OCI-LY7 (cell line): ENCODE measurements at regions not wholly inside any gene's neighbourhood (a gene's known extent, or its start where the extent isn't known, plus 50 kb on each side); places are given as distances from the start of the nearest gene placed in this dataset.

Experiments
- BruUV-seq: library from RNA; stranded (reverse); fragments of 400-500 nt; replicated peaks from 2 replicates; lab custom pipeline; 2021; lab: Mats Ljungman, UMichigan
- CTCF ChIA-PET: fragments of 300-600 bp; sonication (Branson Sonifier 250); formaldehyde crosslinking; loops from one replicate; lab custom pipeline; 2022; ENCODE audit warnings: antibody characterized with exemption; ENCODE audit not compliant: unreplicated experiment; lab: Charles Lee
- POLR2A ChIA-PET: fragments of 300-600 bp; sonication (Branson Sonifier 250); formaldehyde crosslinking; loops from one replicate; lab custom pipeline; 2022; ENCODE audit warnings: antibody characterized with exemption; lab: Charles Lee
- DNase-seq: peaks from one replicate; pipeline ENCODE4 v3.0.0-alpha.2; 2015; ENCODE audit warnings: low spot score
- H2AFZ ChIP-seq: fragments of 200-600 bp; sonication (generic), shearing (Covaris generic); 2 replicates; pipeline ENCODE4 v1.6.1; 2014; ENCODE audit warnings: mild to moderate bottlenecking, antibody characterized with exemption, low read length, moderate library complexity
- H3K27ac ChIP-seq: fragments of 200-600 bp; sonication (generic); 2 replicates; pipeline ENCODE4 v1.5.1; 2014; ENCODE audit warnings: mixed run types, low read depth, mild to moderate bottlenecking, moderate library complexity, low read length, inconsistent platforms; ENCODE audit not compliant: poor library complexity, severe bottlenecking
- H3K36me3 ChIP-seq: fragments of 200-600 bp; sonication (generic); 2 replicates; pipeline ENCODE4 v1.6.1; 2014; ENCODE audit warnings: mild to moderate bottlenecking, antibody characterized with exemption, low read length, moderate library complexity, mixed read lengths; ENCODE audit not compliant: insufficient read depth
- H3K4me1 ChIP-seq: fragments of 200-600 bp; sonication (generic); 2 replicates; pipeline ENCODE4 v1.5.1; 2014; ENCODE audit warnings: mild to moderate bottlenecking, low read length; ENCODE audit not compliant: insufficient read depth, poor library complexity, severe bottlenecking
- H3K4me2 ChIP-seq: fragments of 200-600 bp; sonication (generic); 2 replicates; pipeline ENCODE4 v1.6.1; 2014; ENCODE audit warnings: mild to moderate bottlenecking, low read length
- H3K4me3 ChIP-seq: fragments of 200-600 bp; sonication (generic); 2 replicates; pipeline ENCODE4 v1.5.1; 2014; ENCODE audit warnings: mild to moderate bottlenecking, low read depth, low read length; ENCODE audit not compliant: poor library complexity, severe bottlenecking
- H3K79me2 ChIP-seq: fragments of 200-600 bp; sonication (generic); 2 replicates; pipeline ENCODE4 v1.6.1; 2016; ENCODE audit warnings: low read depth, mild to moderate bottlenecking, low read length, moderate library complexity, mixed read lengths; ENCODE audit not compliant: insufficient read depth
- H3K9me2 ChIP-seq: fragments of 200-600 bp; sonication (generic); 2 replicates; pipeline ENCODE4 v1.6.1; 2016; ENCODE audit warnings: mild to moderate bottlenecking, low read length, mixed read lengths; ENCODE audit not compliant: insufficient read depth
- H3K9me3 ChIP-seq: fragments of 200-600 bp; sonication (generic); 2 replicates; pipeline ENCODE4 v1.6.1; 2014; ENCODE audit warnings: mild to moderate bottlenecking, mixed run types, low read length, mixed read lengths
- H4K20me1 ChIP-seq: fragments of 200-600 bp; sonication (generic); 2 replicates; pipeline ENCODE4 v1.6.1; 2014; ENCODE audit warnings: mild to moderate bottlenecking, antibody characterized with exemption, low read length, moderate library complexity, mixed read lengths; ENCODE audit not compliant: insufficient read depth
- EZH2phosphoT487 ChIP-seq: fragments of 200-600 bp; sonication (generic); IDR thresholded peaks from 2 replicates; pipeline ENCODE4 v1.6.1; 2018; ENCODE audit warnings: low read depth, borderline replicate concordance, mild to moderate bottlenecking, mixed run types, antibody characterized with exemption, low read length, moderate library complexity, mixed read lengths
- intact Hi-C: fragments of 100-400 bp; cut with micrococcal nuclease; formaldehyde crosslinking; loops from one replicate; pipeline ENCODE4 v1.10.0; 2022; ENCODE audit not compliant: unreplicated experiment
- TF ChIP-seq, protein P1 (sequence below): fragments of 200-600 bp; sonication (generic); conservative IDR thresholded peaks from 2 replicates; pipeline ENCODE4 v1.5.1; 2014; ENCODE audit warnings: mild to moderate bottlenecking, antibody characterized with exemption, low read length, moderate library complexity, mixed read lengths

DNA sequence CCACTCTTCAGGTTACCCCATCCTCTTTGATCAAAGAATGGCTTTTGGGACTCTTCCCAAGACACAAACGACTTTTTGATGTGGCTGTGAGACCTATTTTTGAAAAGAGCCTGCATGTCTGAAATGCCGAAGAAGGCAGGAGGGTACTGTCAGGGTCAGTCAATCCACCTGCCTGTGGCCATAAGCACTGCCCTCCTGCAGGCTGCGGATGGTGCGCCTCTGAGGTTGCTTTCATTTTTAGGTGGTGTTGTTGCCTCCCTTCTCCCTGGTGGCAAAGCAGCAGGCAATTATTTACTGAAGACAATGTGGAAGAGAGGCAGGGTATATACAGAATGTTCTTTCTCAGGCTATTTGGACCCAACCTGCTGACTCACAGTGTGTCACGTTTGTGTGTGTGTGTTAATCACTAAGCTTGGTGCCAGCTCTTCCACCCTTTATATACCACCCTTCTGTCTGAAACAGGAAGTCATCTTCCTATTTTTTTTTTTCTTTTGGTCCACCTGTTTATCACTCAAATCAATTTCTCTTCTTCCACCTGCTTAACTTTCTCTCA, 1421.2 kb upstream of the CELF2 start:
- BruUV-seq, result no TSS peak
- Histone ChIP-seq H3K36me3 (no peaks in the 10 kb centered on the region), H3K9me2 (no peaks in the 10 kb centered on the region), H4K20me1 (no peaks in the 10 kb centered on the region), H3K79me2 (no peaks in the 10 kb centered on the region), H3K4me2 (no peak overlapping the region), H3K9me3 (no peaks in the 10 kb centered on the region), H3K4me1 (no peaks in the 10 kb centered on the region), H2AFZ (no peak overlapping the region), H3K27ac (no peak overlapping the region), H3K4me3 (no peak overlapping the region)
- DNase-seq, result no peak
- POLR2A ChIA-PET, result interaction anchor here (0.7 to 1.0 kb wide), 4 partner anchors 14 to 500 kb away, joined by 3 to 12 read pairs (median 3); no protein-coding TSS in a partner anchor
- intact Hi-C loops, result no loop called here
- no peak for TF ChIP-seq EZH2phosphoT487
- TF ChIP-seq, protein P1, sequence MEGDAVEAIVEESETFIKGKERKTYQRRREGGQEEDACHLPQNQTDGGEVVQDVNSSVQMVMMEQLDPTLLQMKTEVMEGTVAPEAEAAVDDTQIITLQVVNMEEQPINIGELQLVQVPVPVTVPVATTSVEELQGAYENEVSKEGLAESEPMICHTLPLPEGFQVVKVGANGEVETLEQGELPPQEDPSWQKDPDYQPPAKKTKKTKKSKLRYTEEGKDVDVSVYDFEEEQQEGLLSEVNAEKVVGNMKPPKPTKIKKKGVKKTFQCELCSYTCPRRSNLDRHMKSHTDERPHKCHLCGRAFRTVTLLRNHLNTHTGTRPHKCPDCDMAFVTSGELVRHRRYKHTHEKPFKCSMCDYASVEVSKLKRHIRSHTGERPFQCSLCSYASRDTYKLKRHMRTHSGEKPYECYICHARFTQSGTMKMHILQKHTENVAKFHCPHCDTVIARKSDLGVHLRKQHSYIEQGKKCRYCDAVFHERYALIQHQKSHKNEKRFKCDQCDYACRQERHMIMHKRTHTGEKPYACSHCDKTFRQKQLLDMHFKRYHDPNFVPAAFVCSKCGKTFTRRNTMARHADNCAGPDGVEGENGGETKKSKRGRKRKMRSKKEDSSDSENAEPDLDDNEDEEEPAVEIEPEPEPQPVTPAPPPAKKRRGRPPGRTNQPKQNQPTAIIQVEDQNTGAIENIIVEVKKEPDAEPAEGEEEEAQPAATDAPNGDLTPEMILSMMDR, result no peak
- CTCF ChIA-PET, result no interaction called here

DNA sequence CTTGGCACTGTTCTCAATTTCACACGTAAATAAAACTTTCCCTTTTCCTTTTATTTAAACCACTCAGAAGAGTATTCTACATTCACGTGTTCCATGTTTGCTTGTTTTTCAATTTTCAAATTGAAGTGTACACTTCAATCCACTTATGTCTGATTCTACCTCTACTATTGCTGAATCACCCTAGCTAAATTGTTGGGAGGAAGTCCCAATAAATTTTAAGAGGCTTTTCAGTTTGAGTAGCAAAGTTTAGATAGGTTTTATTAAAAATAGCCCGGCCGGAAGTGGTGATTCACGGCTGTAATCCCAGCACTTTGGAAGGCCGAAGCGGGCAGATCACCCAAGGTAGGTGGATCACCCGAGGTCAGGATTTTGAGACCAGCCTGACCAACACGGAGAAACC, 1414.7 kb upstream of the CELF2 start:
- Histone ChIP-seq H2AFZ (peak overlapping the region; percentile 15; the same call in 1 of the 2 replicates), H3K27ac (no peak overlapping the region), H3K4me2 (no peak overlapping the region), H3K9me2 (no peaks in the 10 kb centered on the region), H4K20me1 (no peaks in the 10 kb centered on the region), H3K79me2 (no peaks in the 10 kb centered on the region), H3K4me1 (no peaks in the 10 kb centered on the region), H3K9me3 (no peaks in the 10 kb centered on the region), H3K36me3 (no peaks in the 10 kb centered on the region), H3K4me3 (no peak overlapping the region)
- ChIA-PET POLR2A (interaction anchor here (0.6 to 1.2 kb wide), 3 partner anchors 9 to 13 kb away, joined by 3 to 6 read pairs (median 5); no protein-coding TSS in a partner anchor), CTCF (no interaction called here)
- intact Hi-C loops, result loop anchor here (10.0 kb wide), 2 partner anchors 258 to 1862 kb away; no protein-coding TSS in a partner anchor
- TF ChIP-seq, protein P1, result no peak
- TF ChIP-seq EZH2phosphoT487, result no peak
- BruUV-seq, result no TSS peak
- DNase-seq, result no peak

- POLR2A ChIA-PET, result interaction anchor here (1.0 to 1.2 kb wide), 3 partner anchors 11 to 140 kb away, joined by 4 to 5 read pairs (median 4); no protein-coding TSS in a partner anchor
- H3K4me3 ChIP-seq, result no peak overlapping the region
- intact Hi-C loops, result loop anchor here (10.0 kb wide), 2 partner anchors 259 to 1861 kb away; no protein-coding TSS in a partner anchor
- H3K27ac ChIP-seq, result no peak overlapping the region
- no peaks in the 10 kb centered on the region for H3K4me1 ChIP-seq
- no peaks in the 10 kb centered on the region for H3K79me2 ChIP-seq
- no peaks in the 10 kb centered on the region for H3K9me2 ChIP-seq
- CTCF ChIA-PET, result no interaction called here
- BruUV-seq, result no TSS peak
- H3K4me2 ChIP-seq, result no peak overlapping the region
- no peaks in the 10 kb centered on the region for H4K20me1 ChIP-seq
- no peak for DNase-seq
- no peak overlapping the region for H2AFZ ChIP-seq
- no peaks in the 10 kb centered on the region for H3K9me3 ChIP-seq
- TF ChIP-seq, protein P1, result no peak
- TF ChIP-seq EZH2phosphoT487, result no peak
- no peaks in the 10 kb centered on the region for H3K36me3 ChIP-seq
These were observed 1413.7 kb upstream of the CELF2 start for GRCh38 chr10:9603972-9604371.
